T1000 (cell line): ENCODE measurements at regions not wholly inside any gene's neighbourhood (a gene's known extent, or its start where the extent isn't known, plus 50 kb on each side); places are given as distances from the start of the nearest gene placed in this dataset.

Experiments
- DNase-seq: peaks from one replicate; lab custom pipeline; 2025; ENCODE audit warnings: mixed read lengths; lab: John Stamatoyannopoulos, UW

DNA sequence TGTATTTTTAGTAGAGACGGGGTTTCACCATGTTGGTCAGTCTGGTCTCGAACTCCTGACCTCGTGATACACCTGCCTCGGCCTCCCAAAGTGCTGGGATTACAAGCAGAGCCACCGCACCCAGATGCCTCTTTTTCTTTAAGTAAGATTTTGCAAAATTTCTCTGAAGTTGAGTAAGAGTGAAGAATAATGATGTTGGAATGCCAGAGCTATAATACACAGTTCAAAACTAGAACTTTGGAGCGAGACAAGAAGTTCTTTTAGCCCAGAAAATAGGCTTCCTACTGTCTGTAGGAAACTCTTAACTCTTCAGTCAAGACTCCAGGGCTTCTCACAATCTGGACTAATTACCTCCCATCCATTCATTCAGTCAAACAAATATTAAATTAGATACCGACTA lies 51.4 kb downstream of the MARCHF4 start:
- DNase-seq: no peak

DNA sequence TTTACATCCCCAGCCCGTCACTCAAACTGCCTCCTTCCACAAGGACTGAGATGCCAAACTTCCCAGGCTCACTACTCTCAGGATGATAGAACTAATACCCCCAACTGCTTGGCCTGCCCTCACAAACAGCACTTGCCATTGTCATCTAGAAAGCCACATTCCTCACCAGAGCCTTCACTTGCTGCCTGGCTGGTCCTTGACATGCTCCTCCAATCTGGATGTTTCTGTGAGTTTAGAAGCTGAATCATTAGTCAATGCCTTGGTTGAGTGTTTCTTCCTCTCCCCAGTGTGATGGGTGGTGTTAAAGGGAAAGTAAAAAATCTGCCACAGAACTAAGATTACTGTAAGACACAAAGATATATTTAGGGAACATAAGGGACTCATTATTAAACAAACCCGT lies 52.5 kb downstream of the MARCHF4 start:
- no peak for DNase-seq

DNA sequence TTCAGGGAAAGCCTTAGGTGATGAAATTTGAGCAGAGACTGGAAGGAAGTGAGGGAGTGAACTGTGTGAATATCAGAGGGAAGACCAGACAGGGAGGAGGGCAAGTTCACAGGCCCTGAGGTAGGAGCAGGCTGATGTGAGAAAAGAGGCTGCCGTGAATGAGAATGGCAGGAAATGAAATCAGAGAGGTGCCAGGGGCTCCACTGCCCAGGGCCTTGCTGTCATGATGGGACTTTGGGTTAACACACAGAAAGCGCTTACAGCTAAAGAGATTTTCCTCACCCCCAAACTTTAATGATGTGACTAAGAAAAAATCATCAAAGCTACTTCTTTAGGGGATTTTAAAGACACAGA lies 53.8 kb downstream of the MARCHF4 start:
- no peak for DNase-seq

GRCh38 chr2:216317831-216318520 lies 54.3 kb downstream of the MARCHF4 start:
- DNase-seq: no peak

DNA sequence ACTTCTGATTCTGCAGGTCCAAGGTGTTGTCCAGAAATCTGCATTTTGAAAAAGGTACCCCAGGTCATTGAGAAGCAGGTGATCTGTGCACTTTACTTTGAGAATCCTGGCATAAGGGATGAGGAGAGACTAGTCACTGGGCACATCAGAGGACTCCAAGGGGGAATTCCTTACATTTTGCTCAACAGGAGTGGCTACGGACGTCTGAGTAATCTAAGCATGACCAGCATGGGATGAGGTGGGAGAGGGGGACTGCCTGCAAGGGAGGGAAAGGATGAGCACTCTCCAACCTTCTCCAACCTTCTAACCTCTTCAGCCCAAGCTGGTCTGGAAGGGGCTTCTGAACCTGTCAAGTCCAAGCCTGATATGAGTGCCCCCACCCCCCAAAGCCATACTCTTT lies 55.5 kb downstream of the MARCHF4 start:
- DNase-seq: peak; percentile 11

DNA sequence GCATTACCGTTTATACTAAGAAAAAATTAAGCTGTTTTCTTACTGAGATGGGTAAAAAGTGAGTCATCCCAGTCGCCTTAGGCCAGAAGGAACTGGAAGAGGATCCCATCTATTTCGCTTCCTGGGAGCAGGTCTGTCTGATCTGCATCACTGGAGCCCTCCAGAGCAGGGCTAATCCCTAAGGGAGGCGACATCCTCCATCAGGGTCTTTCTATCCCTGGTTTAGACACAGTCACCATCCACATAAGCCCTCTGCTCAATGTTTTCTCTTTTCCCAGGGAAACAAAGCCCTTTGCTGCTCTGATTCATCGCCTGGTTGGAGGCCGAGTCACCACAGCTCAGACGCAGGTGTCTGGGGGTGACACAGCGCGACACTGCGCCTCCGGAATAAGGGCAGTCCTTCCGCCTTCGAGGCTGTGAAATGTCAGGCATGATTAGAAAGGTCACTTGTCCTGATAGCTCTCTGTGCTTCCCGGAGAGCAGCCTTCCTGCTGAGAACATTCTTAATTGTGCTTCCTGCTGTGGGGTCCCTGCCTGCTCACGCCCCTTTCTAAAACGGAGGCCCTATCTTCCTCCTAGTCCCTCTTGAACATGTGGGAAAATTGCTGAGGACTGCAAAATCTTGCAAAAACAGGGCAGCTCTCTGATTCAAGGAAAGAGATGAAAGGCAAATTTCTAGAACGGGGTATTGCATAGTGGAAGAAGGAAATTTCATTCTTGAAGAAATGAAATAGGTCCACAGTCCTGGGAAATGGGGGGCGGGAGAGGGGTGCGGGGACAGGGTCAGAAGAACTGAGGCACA lies 56.3 kb downstream of the MARCHF4 start:
- DNase-seq: peak; percentile 65

- no peak for DNase-seq
Observed at GRCh38 chr2:216312441-216312840, 59.8 kb downstream of the MARCHF4 start.

- no peak for DNase-seq
Observed at GRCh38 chr2:216308576-216308975, 63.7 kb downstream of the MARCHF4 start.

- no peak for DNase-seq
Observed at GRCh38 chr2:216307496-216307895, 64.8 kb downstream of the MARCHF4 start.

DNA sequence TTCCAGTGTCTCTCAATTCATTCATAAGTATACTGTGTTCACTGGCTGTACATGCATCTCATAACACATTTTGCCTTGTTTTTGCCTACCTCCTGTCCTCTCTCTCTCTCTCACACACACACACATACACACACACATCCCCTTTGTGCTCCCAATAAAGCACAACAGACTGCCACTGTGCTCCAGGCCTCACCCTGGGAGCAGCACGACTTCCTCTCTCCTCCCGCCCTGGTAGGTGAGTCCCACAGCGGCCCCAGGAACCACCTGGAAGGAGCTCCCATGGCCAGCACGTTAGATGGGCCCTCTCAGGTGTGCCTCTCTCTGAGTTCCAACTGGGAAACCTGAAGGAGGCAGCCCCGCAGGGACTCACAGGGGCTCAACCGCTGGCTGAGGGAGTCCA lies 65.4 kb downstream of the MARCHF4 start:
- no peak for DNase-seq

GRCh38 chr2:216305574-216305973 lies 66.7 kb downstream of the MARCHF4 start:
- DNase-seq: no peak

GRCh38 chr2:216302981-216303676 lies 69.2 kb downstream of the MARCHF4 start:
- no peak for DNase-seq

DNA sequence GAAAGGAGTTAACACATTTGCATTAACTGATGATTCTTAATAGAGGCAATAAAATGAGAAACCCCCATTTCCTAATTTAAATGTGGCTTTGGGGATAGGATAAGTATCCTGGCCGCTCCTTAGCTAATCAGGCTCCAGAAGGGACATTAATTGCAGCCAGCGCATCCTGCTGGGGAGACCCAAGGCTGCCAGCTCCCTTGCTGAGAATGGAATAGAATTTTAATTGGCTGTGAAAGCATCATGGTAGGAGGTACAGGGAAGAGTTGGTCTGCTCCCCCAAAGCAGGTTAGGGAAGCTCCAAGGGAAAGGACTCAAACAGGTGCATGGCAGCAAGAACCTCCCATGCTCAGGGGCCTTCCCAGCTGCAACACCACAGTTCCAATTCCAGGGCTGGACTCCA lies 71.4 kb downstream of the MARCHF4 start:
- DNase-seq: no peak

DNA sequence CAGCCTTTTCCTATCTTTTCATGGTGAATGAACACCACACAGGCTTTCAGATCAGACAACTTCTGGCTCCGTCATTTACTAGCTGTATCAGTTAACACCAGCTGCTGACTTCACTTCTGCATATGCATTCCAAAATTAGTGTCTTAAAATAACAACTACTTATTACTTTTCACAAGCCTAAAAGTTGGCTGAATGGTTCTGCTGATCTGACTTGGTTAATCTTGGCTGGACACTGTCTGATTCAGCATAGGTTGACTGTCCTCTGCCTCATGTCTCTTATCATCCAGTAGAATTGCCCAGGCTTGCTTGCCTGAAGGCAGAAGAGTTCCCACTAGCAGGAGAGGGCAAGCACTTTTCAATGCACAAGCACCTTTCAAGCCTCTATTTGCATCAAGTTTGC lies 72.7 kb downstream of the MARCHF4 start:
- DNase-seq: no peak

DNA sequence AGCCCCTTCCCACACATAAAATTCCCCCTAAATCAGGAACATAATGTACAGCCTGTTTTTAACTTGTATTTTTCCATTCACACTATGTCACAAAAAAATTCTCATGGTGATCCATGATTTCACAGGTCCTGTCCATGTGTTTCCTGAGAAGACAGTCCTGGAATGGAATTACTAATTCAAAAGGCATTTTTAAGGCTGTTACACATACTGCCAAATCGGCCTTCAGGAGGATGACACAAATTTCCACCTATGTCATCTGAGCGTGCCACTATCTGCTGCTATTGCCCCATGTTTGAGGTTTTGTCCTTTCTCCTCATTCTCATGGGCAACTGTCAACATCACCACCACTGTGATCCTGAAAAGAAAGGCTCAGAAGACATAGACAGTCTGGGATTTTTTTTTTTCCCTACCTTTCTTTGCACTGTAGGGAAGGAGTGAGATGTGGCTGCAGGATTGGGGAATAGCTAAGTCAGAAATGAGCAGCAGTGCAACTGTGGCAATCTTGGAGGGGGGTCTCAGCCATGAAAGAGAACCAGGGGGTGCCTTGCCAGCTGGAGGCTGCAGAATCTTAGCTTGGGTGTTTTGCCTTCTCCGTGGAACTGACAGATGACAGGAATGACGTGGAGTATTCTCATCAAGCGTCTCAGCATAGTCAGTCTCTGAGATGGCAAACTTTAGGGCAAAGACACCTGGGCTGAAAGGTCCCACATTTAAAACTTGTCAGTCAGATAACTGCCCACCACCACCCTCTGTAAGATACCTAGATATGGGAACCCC lies 73.4 kb downstream of the MARCHF4 start:
- no peak for DNase-seq

GRCh38 chr2:216296856-216297255 lies 75.4 kb downstream of the MARCHF4 start:
- no peak for DNase-seq

GRCh38 chr2:216294305-216294704 lies 78.0 kb downstream of the MARCHF4 start:
- no peak for DNase-seq

DNA sequence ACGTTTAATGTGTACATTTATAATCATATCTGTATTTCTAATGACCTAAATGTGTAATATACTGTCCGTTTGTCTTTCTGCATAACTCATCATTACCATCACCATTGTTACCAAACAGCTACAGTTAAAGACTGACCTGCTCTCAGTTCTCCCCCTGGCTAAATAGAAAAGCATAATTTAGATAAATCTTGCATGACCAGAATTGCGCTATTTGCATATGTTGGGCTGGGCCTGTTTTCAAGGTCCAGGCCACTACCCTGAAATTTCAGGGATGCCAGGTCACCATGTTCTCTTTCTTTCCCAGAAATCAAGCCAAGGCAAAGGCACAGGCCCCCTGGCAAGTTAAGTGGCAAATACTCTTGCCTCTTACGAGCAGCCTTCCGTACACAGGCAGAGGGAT lies 78.4 kb downstream of the MARCHF4 start:
- DNase-seq: no peak

- DNase-seq: no peak
Observed at GRCh38 chr2:216292886-216293301, 79.4 kb downstream of the MARCHF4 start.

GRCh38 chr2:216292475-216292874 lies 79.8 kb downstream of the MARCHF4 start:
- DNase-seq: no peak

DNA sequence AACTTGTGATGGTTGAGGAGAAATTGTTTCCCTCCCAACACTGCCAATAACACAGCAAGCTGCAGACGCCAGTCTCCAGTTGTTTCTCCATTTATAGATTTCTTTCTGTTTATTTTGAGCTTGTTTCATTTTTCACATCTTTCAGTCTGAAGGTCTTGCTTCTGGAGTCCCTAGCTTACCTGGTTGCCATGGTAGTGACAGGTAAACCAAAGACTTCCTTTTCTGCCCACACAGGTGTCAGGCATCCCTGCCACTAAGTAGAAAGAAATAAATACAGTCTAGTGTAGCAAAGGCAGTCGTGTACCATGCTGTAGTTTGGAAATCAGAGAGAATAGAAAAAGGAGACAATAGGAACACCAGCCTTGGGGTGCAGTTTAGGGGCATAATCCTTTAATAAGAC lies 82.8 kb downstream of the MARCHF4 start:
- no peak for DNase-seq

DNA sequence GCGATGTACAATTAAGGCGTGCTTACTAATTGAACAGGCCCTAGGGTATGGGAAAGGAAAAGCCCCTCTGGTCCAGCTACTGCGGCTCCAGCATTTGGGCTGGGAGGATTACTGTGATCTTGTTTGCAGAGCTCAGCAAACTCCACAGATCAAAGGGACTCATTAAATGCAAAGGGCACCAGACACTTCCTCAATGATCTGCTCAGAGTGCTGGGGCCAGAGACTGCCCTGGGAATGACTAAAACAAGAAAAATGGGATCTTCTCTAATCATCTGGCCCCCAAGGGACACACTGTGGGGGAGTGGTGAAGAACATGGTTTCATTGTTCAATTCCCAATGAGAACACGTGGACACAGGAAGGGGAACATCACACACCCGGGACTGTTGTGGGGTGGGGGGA lies 85.0 kb downstream of the MARCHF4 start:
- peak; percentile 13 for DNase-seq
